Ramos (cell line): ENCODE measurements at regions not wholly inside any gene's neighbourhood (a gene's known extent, or its start where the extent isn't known, plus 50 kb on each side); places are given as distances from the start of the nearest gene placed in this dataset.
"Not testable (repeated sequence)": the region's sequence is repeated elsewhere in the genome, so short reads cannot be mapped to it uniquely, and the experiment has no call there.

Experiments
- in situ Hi-C: fragments of 300-500 bp; cut with MboI; formaldehyde crosslinking; loops from one replicate; pipeline ENCODE4 v1.14.3; 2022; ENCODE audit warnings: low sequenced_read_pairs; ENCODE audit not compliant: unreplicated experiment

GRCh38 chr5:135149956-135150723, 116.1 kb upstream of the PITX1 start:
- in situ Hi-C loops: no loop called here

GRCh38 chr5:135149229-135149955, 115.4 kb upstream of the PITX1 start:
- in situ Hi-C loops: no loop called here

- in situ Hi-C loops: no loop called here
Observed at GRCh38 chr5:135147294-135148090, 113.5 kb upstream of the PITX1 start.

- in situ Hi-C loops: no loop called here
Observed at GRCh38 chr5:135145985-135146384, 112.0 kb upstream of the PITX1 start.

- in situ Hi-C loops: not testable (repeated sequence)
Observed at GRCh38 chr5:135143682-135144081, 109.7 kb upstream of the PITX1 start.

DNA sequence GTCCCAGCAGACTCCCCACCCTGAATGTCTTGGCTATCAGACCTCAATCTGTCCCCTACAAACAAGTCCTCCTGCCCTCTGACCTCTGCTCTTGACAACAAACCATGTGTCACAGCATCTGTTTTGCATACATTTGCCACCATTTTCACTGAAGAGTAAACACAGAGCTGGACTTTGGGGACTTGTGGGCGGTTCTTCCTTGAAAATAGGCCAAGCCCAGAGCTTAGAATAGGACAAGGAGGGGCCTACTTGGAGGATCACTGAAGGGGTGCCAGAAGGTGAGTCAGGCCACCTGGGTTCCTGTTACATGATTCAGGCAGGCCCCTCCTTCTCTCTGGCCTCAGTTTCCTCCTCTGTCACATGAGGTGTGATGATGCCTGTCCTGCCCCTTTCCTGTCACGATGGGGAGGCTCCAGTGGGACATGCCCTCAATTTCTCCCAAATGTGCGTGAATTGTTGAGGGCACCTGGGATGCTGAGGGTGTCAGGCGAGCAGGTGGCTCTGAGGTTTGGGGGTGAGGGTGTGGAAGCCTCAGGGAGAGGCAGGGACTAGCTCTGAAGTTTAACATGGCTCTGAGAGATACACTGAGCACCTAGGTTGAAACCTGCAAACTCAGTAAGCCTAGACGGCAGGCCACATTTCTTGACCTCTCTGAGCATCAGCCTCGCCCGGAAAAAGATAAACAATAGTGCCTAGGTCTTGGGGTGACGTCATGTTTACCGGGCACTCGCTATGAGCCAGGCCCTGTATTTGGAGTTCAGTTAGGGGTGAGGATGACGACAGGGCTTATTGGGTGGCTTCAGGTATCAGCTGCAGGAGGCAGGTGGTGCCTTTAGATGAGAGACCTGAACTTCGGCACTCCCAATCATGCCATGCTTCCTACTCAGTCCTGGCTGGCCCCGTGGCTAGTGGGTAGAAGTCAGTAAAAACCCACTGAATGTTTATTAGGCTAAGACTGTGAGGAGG, 107.6 kb upstream of the PITX1 start:
- in situ Hi-C loops: no loop called here

DNA sequence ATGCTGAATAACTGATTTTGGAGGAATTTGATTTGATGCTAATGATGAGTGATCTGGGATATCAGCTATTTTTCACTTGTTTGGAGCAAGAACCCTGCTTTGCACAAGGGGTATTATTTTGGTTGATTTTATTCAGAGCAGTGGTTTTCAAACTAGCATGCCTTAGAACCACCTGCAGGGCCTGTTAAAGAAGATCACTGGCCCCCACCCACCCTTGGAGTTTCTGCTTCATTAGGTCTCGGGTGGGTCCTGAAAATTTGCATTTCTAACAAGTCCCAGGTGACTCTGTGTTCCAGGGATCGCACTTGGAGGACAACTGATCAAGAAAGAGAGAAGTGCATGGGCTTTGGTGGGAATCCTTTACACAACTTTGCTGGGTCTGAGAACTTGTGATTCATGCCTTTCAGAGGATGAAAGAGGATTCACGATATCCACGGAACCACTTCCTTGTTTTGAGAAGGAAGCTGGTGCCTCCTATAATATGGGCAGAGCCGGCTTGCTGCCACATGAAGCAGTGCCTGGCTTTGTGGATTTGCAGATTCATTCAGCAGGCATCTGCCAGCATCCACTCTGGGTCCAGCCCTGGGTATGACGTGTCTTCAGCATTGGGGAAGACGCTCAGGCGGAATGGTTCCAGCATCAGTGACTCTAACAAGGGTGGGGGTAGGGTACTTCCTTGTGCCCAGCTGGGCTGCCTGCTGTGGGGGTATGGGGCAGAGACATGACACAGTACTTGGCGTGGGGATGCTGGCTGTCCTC, 106.6 kb upstream of the PITX1 start:
- in situ Hi-C loops: no loop called here

DNA sequence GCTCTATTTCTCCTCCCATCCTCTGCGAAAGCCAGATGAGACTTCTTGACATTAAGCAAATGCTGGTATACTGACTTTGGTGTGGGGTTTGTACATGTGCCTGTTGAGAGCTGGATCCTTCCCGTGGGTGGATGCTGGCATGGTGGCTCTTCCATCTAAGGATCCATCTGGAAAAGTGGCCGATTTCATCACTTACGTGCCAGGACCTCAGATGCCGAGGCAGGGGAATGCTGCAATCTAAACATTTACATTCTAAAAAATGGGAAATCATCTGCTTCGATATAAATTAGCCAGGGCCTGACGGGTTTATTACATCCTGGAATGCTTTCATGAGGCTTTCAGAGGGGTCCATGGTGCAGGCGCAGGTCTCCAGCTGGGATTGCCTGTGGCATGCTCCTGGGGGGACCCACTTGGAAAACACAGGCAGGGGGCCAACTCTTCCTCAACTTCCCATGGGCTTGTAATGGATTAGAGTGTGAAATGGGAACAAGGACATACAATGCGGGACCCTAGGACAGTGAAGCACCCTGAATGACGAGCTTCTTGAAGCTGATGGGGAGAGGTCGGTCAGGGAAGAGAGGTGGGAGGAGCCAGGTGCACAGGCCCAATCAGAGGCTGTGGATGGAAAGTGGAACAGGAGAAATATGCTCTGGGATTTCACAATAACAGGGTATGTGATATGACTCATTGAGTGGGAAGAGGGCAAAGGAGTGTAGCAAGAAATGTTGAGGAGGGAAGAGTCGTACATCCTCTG, 105.5 kb upstream of the PITX1 start:
- in situ Hi-C loops: no loop called here

GRCh38 chr5:135138116-135138850, 104.3 kb upstream of the PITX1 start:
- in situ Hi-C loops: no loop called here

- in situ Hi-C loops: no loop called here
Observed at GRCh38 chr5:135137146-135137915, 103.3 kb upstream of the PITX1 start.

DNA sequence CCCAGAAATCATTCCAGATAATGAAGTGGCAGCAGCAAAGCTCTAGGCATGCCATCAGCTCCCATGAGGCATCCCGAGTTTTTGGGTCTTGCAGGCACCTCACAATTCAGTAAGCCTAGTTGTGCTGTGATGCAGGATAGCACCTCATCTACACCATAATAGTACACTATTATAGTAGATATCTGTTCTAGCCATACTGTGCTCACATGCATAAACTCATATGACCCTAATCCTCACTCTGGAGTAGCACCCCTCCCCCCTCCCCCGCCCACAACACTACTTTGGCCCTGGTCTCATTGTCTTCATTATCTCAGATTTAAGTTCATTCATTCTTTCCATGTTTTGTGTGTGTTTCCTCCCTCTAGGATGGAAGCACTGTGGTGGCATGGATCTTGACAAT, 102.5 kb upstream of the PITX1 start:
- in situ Hi-C loops: no loop called here

DNA sequence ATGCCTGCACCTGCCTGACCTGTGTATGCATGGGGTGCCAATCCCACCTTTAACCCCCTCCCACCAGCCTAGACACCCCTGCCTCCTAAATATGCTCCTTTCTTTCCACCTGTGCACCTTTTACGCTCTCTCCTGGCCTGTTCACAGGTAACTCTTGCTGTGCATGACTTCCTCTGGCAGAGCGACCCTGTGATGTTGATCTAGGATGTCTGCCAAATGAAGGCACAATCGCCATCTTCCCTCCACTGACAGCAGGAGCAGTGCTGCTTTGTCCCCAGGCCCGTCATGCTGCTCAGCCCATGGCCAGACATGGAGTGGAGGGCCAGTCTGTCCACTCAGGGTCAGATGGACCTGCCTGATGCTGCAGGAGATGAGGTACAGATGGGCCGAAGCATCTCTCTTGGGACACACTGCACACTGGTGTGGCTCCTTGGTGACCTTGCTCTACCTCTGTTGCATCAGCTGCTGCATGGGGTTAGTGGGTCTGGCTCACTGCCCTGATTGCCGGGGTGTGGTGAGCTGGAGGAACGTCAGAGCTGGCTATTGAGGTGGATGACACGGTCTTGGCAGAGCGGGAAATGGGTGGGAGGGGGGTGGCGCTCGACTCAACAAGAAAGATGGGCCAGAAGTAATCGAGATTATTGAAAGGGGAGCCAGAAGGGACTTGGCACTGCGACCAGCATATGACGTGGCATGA, 101.7 kb upstream of the PITX1 start:
- in situ Hi-C loops: no loop called here

GRCh38 chr5:135134691-135135381, 100.8 kb upstream of the PITX1 start:
- in situ Hi-C loops: no loop called here

DNA sequence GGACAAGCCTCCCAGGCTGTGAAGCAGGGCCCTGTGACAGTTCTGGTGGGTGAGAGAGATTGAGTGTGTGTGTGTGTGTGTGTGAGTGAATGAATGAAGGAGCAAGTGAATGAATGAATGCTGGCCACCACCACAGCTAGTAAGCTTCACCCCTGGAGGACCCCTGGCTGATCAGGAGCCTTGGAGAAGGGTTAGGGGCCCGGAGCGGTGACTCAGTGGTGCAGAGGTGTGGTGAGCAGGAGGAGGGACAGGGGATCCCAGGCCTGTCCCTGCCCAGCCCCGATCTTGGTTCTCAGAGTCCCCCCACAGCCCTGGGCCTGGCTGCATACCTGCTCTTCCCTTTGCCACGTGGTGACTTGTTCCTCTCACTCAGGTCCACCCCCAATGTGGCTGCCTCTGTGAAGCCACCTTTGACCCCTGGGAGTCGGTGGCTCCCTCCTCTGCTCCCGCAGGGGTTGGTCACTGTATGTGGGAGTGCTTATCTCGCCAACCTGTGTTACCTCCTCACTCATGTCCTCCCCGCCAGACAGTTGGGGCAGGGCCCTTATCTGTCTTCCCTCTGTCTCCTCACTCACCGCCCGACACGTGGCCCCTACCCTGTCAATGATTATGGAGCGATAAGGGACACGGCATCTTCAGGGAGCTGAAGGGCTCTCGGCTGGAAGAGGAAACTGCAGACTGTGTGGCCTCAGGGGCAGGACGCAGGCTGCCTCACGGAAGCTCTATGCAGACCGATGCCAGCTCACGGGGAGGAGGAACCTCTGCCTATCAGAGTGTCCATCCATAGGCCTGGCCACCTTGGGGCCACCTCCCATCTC, 99.9 kb upstream of the PITX1 start:
- in situ Hi-C loops: no loop called here

GRCh38 chr5:135133181-135133580, 99.2 kb upstream of the PITX1 start:
- in situ Hi-C loops: no loop called here
